Panc1 (cell line): ENCODE measurements at regions not wholly inside any gene's neighbourhood (a gene's known extent, or its start where the extent isn't known, plus 50 kb on each side); places are given as distances from the start of the nearest gene placed in this dataset.

Experiments
- ATAC-seq: fragments of 200-7000 bp; cut with Tn5 transposase; 2 replicates; pipeline ENCODE4 v1.9.1; 2020; ENCODE audit warnings: mild to moderate bottlenecking, moderate library complexity
- BruUV-seq: library from RNA; stranded (reverse); fragments of 400-500 nt; replicated peaks from 2 replicates; lab custom pipeline; 2021; lab: Mats Ljungman, UMichigan
- CTCF ChIA-PET: fragments of 300-600 bp; sonication (Branson Sonifier 250); formaldehyde crosslinking; loops from one replicate; lab custom pipeline; 2022; ENCODE audit warnings: antibody characterized with exemption; lab: Charles Lee
- POLR2A ChIA-PET: fragments of 300-600 bp; sonication (Branson Sonifier 250); formaldehyde crosslinking; loops from one replicate; lab custom pipeline; 2022; ENCODE audit warnings: antibody characterized with exemption; lab: Charles Lee
- DNase-seq: peaks from one replicate; pipeline ENCODE4 v3.0.0-alpha.2; 2010; ENCODE audit warnings: low read depth, low spot score
- H3K27ac ChIP-seq: 2 replicates; pipeline ENCODE4 v1.5.1; 2011; ENCODE audit warnings: mild to moderate bottlenecking, low read length, inconsistent platforms
- H3K27me3 ChIP-seq: fragments of 200-500 bp; sonication (Bioruptor generic); 2 replicates; pipeline ENCODE4 v1.6.0; 2014; ENCODE audit warnings: low read length, inconsistent platforms; ENCODE audit not compliant: control insufficient read depth, insufficient read depth
- H3K36me3 ChIP-seq: fragments of 200-500 bp; sonication (Bioruptor generic); 2 replicates; pipeline ENCODE4 v1.5.1; 2014; ENCODE audit warnings: inconsistent platforms, mild to moderate bottlenecking, low read length, moderate library complexity; ENCODE audit not compliant: control insufficient read depth, insufficient read depth
- H3K4me1 ChIP-seq: 2 replicates; pipeline ENCODE4 v1.5.1; 2011; ENCODE audit warnings: inconsistent platforms, mild to moderate bottlenecking, low read length, moderate library complexity; ENCODE audit not compliant: control insufficient read depth, insufficient read depth
- H3K4me3 ChIP-seq, 2 experiments: 2 replicates each; pipeline ENCODE4 v1.5.1; 2011 to 2012; ENCODE audit warnings: low read depth in 2 of 2, low read length in 2 of 2, mild to moderate bottlenecking in 2 of 2, inconsistent platforms in 1 of 2, moderate library complexity in 1 of 2
- H3K9me3 ChIP-seq: fragments of 200-500 bp; sonication (Bioruptor generic); 2 replicates; pipeline ENCODE4 v1.5.1; 2014; ENCODE audit warnings: low read depth, mild to moderate bottlenecking, inconsistent platforms, low read length, moderate library complexity; ENCODE audit not compliant: control insufficient read depth, insufficient read depth
- CTCF ChIP-seq: fragments of 450-650 bp; IDR thresholded peaks from 2 replicates; pipeline ENCODE4 v1.5.1; 2017; ENCODE audit warnings: mild to moderate bottlenecking
- POLR2AphosphoS5 ChIP-seq: IDR thresholded peaks from 2 replicates; pipeline ENCODE4 v1.6.1; 2012; ENCODE audit warnings: mild to moderate bottlenecking, low read depth, low read length, moderate library complexity
- REST ChIP-seq, 2 experiments: IDR thresholded peaks; 2 replicates each; pipeline ENCODE4 v1.6.1; 2011 to 2012; ENCODE audit warnings: low read depth in 2 of 2, control low read depth in 1 of 2, low read length in 1 of 2, mild to moderate bottlenecking in 1 of 2, moderate library complexity in 1 of 2; ENCODE audit not compliant: insufficient read depth in 1 of 2
- SIN3A ChIP-seq: IDR thresholded peaks from 2 replicates; pipeline ENCODE4 v1.6.1; 2012; ENCODE audit warnings: low read depth, mild to moderate bottlenecking, low read length, moderate library complexity, borderline replicate concordance; ENCODE audit not compliant: insufficient read depth
- TCF7L2 ChIP-seq: IDR thresholded peaks from 2 replicates; pipeline ENCODE4 v1.6.1; 2011; ENCODE audit warnings: mild to moderate bottlenecking, low read depth, low read length, inconsistent platforms
- in situ Hi-C: cut with HindIII; loops from 2 replicates; pipeline ENCODE4 v1.10.0; 2016; ENCODE audit warnings: low sequenced_read_pairs, low pct_unique_long_range_greater_than_20kb
- intact Hi-C: fragments of 100-400 bp; cut with micrococcal nuclease; formaldehyde crosslinking; loops from one replicate; pipeline ENCODE4 v1.10.0; 2022; ENCODE audit not compliant: unreplicated experiment

GRCh38 chr9:129309041-129309430 is 131.0 kb upstream of the IER5L start:
- no peak overlapping the region for H3K27ac ChIP-seq
- no peak for ATAC-seq
- no peak overlapping the region for H3K4me3 ChIP-seq
- ChIA-PET CTCF (no interaction called here), POLR2A (no interaction called here)
- in situ Hi-C loops, result no loop called here
- intact Hi-C loops, result no loop called here
- no peaks in the 10 kb centered on the region for H3K9me3 ChIP-seq
- TF ChIP-seq TCF7L2 (no peak), SIN3A (no peak), CTCF (no peak), POLR2AphosphoS5 (no peak), REST (IDR thresholded peaks at IDR 0.05; ENCODE audit: insufficient read depth in 1 of 2, low read depth in 2 of 2, low read length in 1 of 2) (no peak)
- DNase-seq, result no peak
- H3K4me1 ChIP-seq, result no peaks in the 10 kb centered on the region
- no peaks in the 10 kb centered on the region for H3K27me3 ChIP-seq
- BruUV-seq, result no TSS peak
- H3K36me3 ChIP-seq, result no peaks in the 10 kb centered on the region

GRCh38 chr9:129307227-129307970 is 129.3 kb upstream of the IER5L start:
- CTCF ChIA-PET, result no interaction called here
- no peaks in the 10 kb centered on the region for H3K36me3 ChIP-seq
- no peaks in the 10 kb centered on the region for H3K27me3 ChIP-seq
- no peaks in the 10 kb centered on the region for H3K4me1 ChIP-seq
- TF ChIP-seq POLR2AphosphoS5, result no peak
- no peak for TF ChIP-seq TCF7L2
- no peak for TF ChIP-seq CTCF
- no peak for TF ChIP-seq SIN3A
- TF ChIP-seq REST (IDR thresholded peaks at IDR 0.05; ENCODE audit: insufficient read depth in 1 of 2, low read depth in 2 of 2, low read length in 1 of 2), result no peak
- DNase-seq, result no peak
- POLR2A ChIA-PET, result no interaction called here
- no peak for ATAC-seq
- intact Hi-C loops (no loop called here), in situ Hi-C loops (no loop called here)
- peaks cover under 1% of the 10 kb centered on the region; the same call in 1 of the 2 replicates for H3K9me3 ChIP-seq
- H3K4me3 ChIP-seq, result no peak overlapping the region
- BruUV-seq, result no TSS peak
- no peak overlapping the region for H3K27ac ChIP-seq
